ENCODE measurements at regions not wholly inside any gene's neighbourhood (a gene's known extent, or its start where the extent isn't known, plus 50 kb on each side); places are given as distances from the start of the nearest gene placed in this dataset.

DNA sequence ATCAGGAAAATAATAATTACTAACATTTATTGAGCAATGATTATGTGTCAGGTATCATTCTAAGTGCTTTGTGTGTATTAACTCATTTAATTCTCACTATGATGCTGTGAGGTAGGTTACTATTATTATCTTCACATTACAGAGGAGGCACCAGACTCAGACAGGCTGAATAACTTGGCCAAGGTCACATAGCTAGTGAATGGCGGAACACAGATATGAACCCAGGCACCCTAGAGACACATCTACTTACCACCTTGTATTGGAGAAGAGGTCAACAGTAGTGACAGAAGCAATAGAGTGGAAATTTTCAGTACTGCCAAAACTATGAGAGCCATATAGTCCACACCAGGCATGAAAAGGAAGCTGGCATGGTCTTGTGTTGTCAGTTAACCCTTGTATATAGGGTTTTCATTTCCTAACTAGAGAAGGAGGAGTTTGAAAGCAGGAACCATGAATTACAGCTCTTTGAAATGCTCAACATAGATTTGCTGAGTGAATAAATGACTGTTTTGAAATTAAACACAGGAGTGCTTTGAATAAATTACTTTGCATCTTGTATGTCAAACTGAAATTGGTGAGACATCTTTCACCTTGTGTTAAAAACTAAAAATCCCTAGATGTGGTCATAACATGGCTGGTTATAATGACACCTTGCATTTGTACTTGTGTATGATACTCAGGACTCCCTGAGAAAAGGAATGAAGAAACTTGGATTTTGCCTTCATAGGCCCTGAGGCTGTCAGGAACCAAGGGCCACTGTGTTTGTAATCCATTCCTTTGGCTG lies 71.8 kb downstream of the RTL9 start:
- TF ChIP-seq, protein P1, sequence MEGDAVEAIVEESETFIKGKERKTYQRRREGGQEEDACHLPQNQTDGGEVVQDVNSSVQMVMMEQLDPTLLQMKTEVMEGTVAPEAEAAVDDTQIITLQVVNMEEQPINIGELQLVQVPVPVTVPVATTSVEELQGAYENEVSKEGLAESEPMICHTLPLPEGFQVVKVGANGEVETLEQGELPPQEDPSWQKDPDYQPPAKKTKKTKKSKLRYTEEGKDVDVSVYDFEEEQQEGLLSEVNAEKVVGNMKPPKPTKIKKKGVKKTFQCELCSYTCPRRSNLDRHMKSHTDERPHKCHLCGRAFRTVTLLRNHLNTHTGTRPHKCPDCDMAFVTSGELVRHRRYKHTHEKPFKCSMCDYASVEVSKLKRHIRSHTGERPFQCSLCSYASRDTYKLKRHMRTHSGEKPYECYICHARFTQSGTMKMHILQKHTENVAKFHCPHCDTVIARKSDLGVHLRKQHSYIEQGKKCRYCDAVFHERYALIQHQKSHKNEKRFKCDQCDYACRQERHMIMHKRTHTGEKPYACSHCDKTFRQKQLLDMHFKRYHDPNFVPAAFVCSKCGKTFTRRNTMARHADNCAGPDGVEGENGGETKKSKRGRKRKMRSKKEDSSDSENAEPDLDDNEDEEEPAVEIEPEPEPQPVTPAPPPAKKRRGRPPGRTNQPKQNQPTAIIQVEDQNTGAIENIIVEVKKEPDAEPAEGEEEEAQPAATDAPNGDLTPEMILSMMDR (IDR thresholded peaks at IDR 0.05; ENCODE audit: partially characterized antibody, unreplicated experiment): no peak
- Mint-ChIP-seq H3K27ac (ENCODE audit: unreplicated experiment) (no peak overlapping the region), H3K4me1 (ENCODE audit: low read depth, unreplicated experiment) (peaks cover 10% of the 10 kb centered on the region), H3K4me3 (ENCODE audit: unreplicated experiment) (no peak overlapping the region), H3K27me3 (ENCODE audit: unreplicated experiment) (peaks cover 5% of the 10 kb centered on the region), H3K36me3 (ENCODE audit: unreplicated experiment) (no peaks in the 10 kb centered on the region), H3K9me3 (ENCODE audit: unreplicated experiment) (peaks cover 4% of the 10 kb centered on the region)
- DNase-seq: no peak

DNA sequence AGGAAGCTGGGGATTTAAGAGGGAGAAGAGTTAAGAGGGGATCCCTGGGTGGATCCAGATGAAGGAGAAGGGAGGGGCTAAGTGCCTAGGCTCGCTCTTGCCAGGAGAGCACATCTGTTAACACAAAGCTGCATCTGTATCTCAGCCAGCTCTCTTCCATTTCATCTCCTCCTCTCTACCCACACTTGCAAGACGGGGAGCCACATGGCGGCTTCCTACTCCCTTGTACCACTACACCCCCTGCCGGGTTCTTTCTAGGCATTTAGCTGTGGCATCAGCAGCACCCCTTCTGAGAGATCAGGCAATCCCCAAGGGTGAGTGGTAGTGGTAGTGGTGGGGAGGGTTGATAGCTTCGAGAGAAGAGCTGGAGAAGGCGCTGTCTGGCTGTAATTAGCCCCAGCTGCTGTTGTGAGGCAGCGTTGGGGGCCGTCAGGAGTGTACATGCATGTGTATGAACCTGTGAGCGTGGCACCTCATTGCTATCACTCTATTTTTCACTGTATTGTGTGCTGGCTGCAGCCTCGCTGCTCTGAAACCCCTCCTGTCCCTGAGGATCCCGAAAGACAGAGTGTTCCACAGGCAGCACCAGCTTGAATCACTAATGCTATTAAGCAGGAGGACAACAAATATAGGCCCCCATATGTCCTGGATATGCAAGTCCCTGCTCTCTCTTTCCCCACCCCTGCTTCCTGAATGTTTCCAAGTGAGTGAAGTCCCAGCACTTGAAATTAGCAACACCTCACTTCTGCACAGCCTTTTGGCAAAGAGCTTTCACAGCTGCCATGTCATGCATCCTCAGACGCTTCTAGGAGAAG lies 73.7 kb downstream of the RTL9 start:
- TF ChIP-seq, protein P1 (IDR thresholded peaks at IDR 0.05; ENCODE audit: partially characterized antibody, unreplicated experiment): no peak
- peaks cover 5% of the 10 kb centered on the region for H3K27me3 Mint-ChIP-seq (ENCODE audit: unreplicated experiment)
- peak overlapping the region; percentile 68 for H3K27ac Mint-ChIP-seq (ENCODE audit: unreplicated experiment)
- H3K9me3 Mint-ChIP-seq (ENCODE audit: unreplicated experiment): peaks cover 3% of the 10 kb centered on the region
- H3K36me3 Mint-ChIP-seq (ENCODE audit: unreplicated experiment): no peaks in the 10 kb centered on the region
- peaks cover 10% of the 10 kb centered on the region for H3K4me1 Mint-ChIP-seq (ENCODE audit: low read depth, unreplicated experiment)
- H3K4me3 Mint-ChIP-seq (ENCODE audit: unreplicated experiment): peak overlapping the region; percentile 67
- DNase-seq: no peak

DNA sequence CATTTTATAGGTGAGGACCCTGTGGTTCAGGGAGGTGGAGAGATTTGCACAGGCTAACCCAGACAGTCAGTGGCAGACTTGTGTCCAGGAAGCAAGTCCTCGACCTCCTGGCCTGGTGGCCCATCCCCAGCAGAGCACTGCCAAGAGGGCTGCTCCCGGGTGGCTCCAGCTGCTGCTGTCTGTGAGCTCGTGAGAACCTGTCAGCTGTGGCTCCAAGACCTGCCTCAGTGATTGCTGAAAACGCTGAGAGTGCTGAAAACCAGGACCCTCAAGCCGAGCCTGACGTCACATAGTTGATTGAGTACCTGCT lies 74.2 kb downstream of the RTL9 start:
- TF ChIP-seq, protein P1 (IDR thresholded peaks at IDR 0.05; ENCODE audit: partially characterized antibody, unreplicated experiment): no peak
- no peak for DNase-seq
- H3K36me3 Mint-ChIP-seq (ENCODE audit: unreplicated experiment): no peaks in the 10 kb centered on the region
- peak overlapping the region; percentile 68 for H3K27ac Mint-ChIP-seq (ENCODE audit: unreplicated experiment)
- peaks cover 3% of the 10 kb centered on the region for H3K9me3 Mint-ChIP-seq (ENCODE audit: unreplicated experiment)
- H3K4me1 Mint-ChIP-seq (ENCODE audit: low read depth, unreplicated experiment): peaks cover 10% of the 10 kb centered on the region
- H3K27me3 Mint-ChIP-seq (ENCODE audit: unreplicated experiment): peaks cover 5% of the 10 kb centered on the region
- H3K4me3 Mint-ChIP-seq (ENCODE audit: unreplicated experiment): no peak overlapping the region

DNA sequence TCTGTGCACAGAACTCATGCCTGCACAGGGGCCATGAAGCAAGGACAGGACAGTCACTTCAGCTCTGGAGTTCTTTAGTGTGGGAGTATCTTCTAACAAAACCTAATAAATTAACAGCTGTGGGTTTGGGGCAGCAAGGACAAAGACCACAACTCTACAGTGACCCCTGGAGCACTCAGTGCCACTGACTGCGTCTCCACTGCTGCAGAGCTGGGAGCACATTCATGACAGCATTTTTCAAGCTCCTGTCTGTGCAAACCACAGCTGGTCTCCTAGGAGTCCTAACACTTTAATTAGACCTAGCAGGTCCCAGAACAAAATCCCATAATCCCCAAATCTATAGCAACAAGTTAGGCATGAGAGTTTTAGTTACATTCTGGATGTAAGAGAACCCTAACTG lies 76.5 kb downstream of the RTL9 start:
- Mint-ChIP-seq H3K27ac (ENCODE audit: unreplicated experiment) (no peak overlapping the region), H3K4me3 (ENCODE audit: unreplicated experiment) (no peak overlapping the region), H3K36me3 (ENCODE audit: unreplicated experiment) (no peaks in the 10 kb centered on the region), H3K27me3 (ENCODE audit: unreplicated experiment) (peaks cover 3% of the 10 kb centered on the region), H3K4me1 (ENCODE audit: low read depth, unreplicated experiment) (peaks cover 10% of the 10 kb centered on the region), H3K9me3 (ENCODE audit: unreplicated experiment) (peaks cover 3% of the 10 kb centered on the region)
- TF ChIP-seq, protein P1 (IDR thresholded peaks at IDR 0.05; ENCODE audit: partially characterized antibody, unreplicated experiment): no peak
- no peak for DNase-seq

DNA sequence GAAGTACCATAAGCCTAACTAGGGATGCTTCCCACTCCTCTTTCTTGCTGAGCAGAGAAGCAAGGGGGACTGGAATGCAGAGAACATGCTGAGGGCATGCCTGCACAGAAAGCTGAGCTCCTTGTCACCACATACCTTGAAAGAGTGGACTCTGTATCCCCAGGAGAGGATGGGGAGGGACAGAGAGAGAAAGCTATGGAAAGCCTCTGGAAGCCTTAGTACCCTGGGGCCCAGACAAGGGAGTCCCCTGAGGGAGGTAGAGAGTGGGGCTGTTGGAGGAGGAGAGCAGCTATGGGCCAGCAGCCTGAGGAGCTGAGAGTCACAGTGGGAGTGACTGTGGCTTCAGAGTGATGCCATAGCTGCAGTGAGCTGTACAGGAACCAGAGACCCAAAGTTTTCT lies 77.9 kb downstream of the RTL9 start:
- Mint-ChIP-seq H3K36me3 (ENCODE audit: unreplicated experiment) (no peaks in the 10 kb centered on the region), H3K27ac (ENCODE audit: unreplicated experiment) (no peak overlapping the region), H3K27me3 (ENCODE audit: unreplicated experiment) (peaks cover 3% of the 10 kb centered on the region), H3K4me3 (ENCODE audit: unreplicated experiment) (no peak overlapping the region), H3K4me1 (ENCODE audit: low read depth, unreplicated experiment) (peaks cover 8% of the 10 kb centered on the region), H3K9me3 (ENCODE audit: unreplicated experiment) (peaks cover 3% of the 10 kb centered on the region)
- TF ChIP-seq, protein P1 (IDR thresholded peaks at IDR 0.05; ENCODE audit: partially characterized antibody, unreplicated experiment): no peak
- no peak for DNase-seq

All from glutamatergic neuron (in vitro differentiated cells).